Activated CD8-positive, alpha-beta T cell treated with anti-CD3 and anti-CD28 coated beads for 36 hours (primary cell): ENCODE measurements at regions not wholly inside any gene's neighbourhood (a gene's known extent, or its start where the extent isn't known, plus 50 kb on each side); places are given as distances from the start of the nearest gene placed in this dataset.

Experiments used
- ATAC-seq: fragments of 200-7000 bp; cut with Tn5 transposase; one replicate; pipeline ENCODE4 v1.10.0; 2021; ENCODE audit warnings: mild to moderate bottlenecking, moderate library complexity
- CTCF ChIA-PET: fragments of 350-600 bp; sonication (Branson Sonifier 250); formaldehyde crosslinking; loops from one replicate; lab custom pipeline; 2021; ENCODE audit warnings: antibody characterized with exemption; lab: Charles Lee
- POLR2A ChIA-PET: fragments of 350-600 bp; sonication (Branson Sonifier 250); formaldehyde crosslinking; loops from one replicate; lab custom pipeline; 2021; ENCODE audit warnings: antibody characterized with exemption; lab: Charles Lee
- DNase-seq: peaks from one replicate; pipeline ENCODE4 v3.0.0-alpha.2; 2020
- H3K27ac Mint-ChIP-seq: one replicate; pipeline ENCODE4 v1.8.0; 2021; ENCODE audit warnings: mild to moderate bottlenecking, mixed read lengths
- H3K27me3 Mint-ChIP-seq: one replicate; pipeline ENCODE4 v1.8.0; 2021; ENCODE audit warnings: mixed read lengths
- H3K36me3 Mint-ChIP-seq: one replicate; pipeline ENCODE4 v1.8.0; 2021; ENCODE audit warnings: low read depth, mixed read lengths
- H3K4me1 Mint-ChIP-seq: one replicate; pipeline ENCODE4 v1.8.0; 2021; ENCODE audit warnings: low read depth, mixed read lengths
- H3K4me3 Mint-ChIP-seq: one replicate; pipeline ENCODE4 v1.8.0; 2021; ENCODE audit warnings: mild to moderate bottlenecking, moderate library complexity, mixed read lengths
- H3K9me3 Mint-ChIP-seq: one replicate; pipeline ENCODE4 v1.8.0; 2021; ENCODE audit warnings: mixed read lengths
- CTCF ChIP-seq: fragments of 200-600 bp; IDR thresholded peaks from one replicate; pipeline ENCODE4 v1.8.0; 2022; ENCODE audit warnings: antibody characterized with exemption, mild to moderate bottlenecking
- intact Hi-C: fragments of 100-400 bp; cut with micrococcal nuclease; formaldehyde crosslinking; loops from one replicate; pipeline ENCODE4 v1.10.0; 2022

GRCh38 chr2:162919111-162919510 is 80.5 kb upstream of the KCNH7 start:
- Mint-ChIP-seq H3K4me3 (no peak overlapping the region), H3K4me1 (no peaks in the 10 kb centered on the region), H3K9me3 (no peaks in the 10 kb centered on the region), H3K36me3 (no peaks in the 10 kb centered on the region), H3K27ac (no peak overlapping the region), H3K27me3 (no peaks in the 10 kb centered on the region)
- no peak for TF ChIP-seq CTCF
- intact Hi-C loops, result no loop called here
- POLR2A ChIA-PET, result no interaction called here
- DNase-seq, result no peak
- CTCF ChIA-PET, result no interaction called here
- no peak for ATAC-seq

- Mint-ChIP-seq H3K4me1 (no peaks in the 10 kb centered on the region), H3K27ac (no peak overlapping the region), H3K27me3 (no peaks in the 10 kb centered on the region), H3K9me3 (no peaks in the 10 kb centered on the region), H3K4me3 (no peak overlapping the region), H3K36me3 (no peaks in the 10 kb centered on the region)
- DNase-seq, result no peak
- TF ChIP-seq CTCF, result no peak
- ChIA-PET POLR2A (no interaction called here), CTCF (no interaction called here)
- intact Hi-C loops, result no loop called here
- no peak for ATAC-seq
These were observed 79.1 kb upstream of the KCNH7 start for GRCh38 chr2:162917626-162918025.

GRCh38 chr2:162916286-162916801 is 77.8 kb upstream of the KCNH7 start:
- ChIA-PET POLR2A (no interaction called here), CTCF (no interaction called here)
- TF ChIP-seq CTCF, result no peak
- Mint-ChIP-seq H3K4me1 (no peaks in the 10 kb centered on the region), H3K36me3 (no peaks in the 10 kb centered on the region), H3K9me3 (no peaks in the 10 kb centered on the region), H3K27me3 (no peaks in the 10 kb centered on the region), H3K4me3 (no peak overlapping the region), H3K27ac (no peak overlapping the region)
- ATAC-seq, result no peak
- DNase-seq, result no peak
- intact Hi-C loops, result no loop called here

- no peak for ATAC-seq
- no peaks in the 10 kb centered on the region for H3K27me3 Mint-ChIP-seq
- TF ChIP-seq CTCF, result no peak
- DNase-seq, result no peak
- CTCF ChIA-PET, result no interaction called here
- no peaks in the 10 kb centered on the region for H3K9me3 Mint-ChIP-seq
- intact Hi-C loops, result no loop called here
- POLR2A ChIA-PET, result no interaction called here
- H3K4me1 Mint-ChIP-seq, result no peaks in the 10 kb centered on the region
- H3K36me3 Mint-ChIP-seq, result no peaks in the 10 kb centered on the region
- no peak overlapping the region for H3K4me3 Mint-ChIP-seq
- no peak overlapping the region for H3K27ac Mint-ChIP-seq
These were observed 77.3 kb upstream of the KCNH7 start for GRCh38 chr2:162915858-162916257.

GRCh38 chr2:162914161-162914560 is 75.6 kb upstream of the KCNH7 start:
- ATAC-seq, result no peak
- intact Hi-C loops, result no loop called here
- TF ChIP-seq CTCF, result no peak

More at GRCh38 chr2:162914161-162914560, 75.6 kb upstream of the KCNH7 start:
- POLR2A ChIA-PET, result no interaction called here
- H3K9me3 Mint-ChIP-seq, result peaks cover 1% of the 10 kb centered on the region
- no peaks in the 10 kb centered on the region for H3K4me1 Mint-ChIP-seq
- H3K27me3 Mint-ChIP-seq, result no peaks in the 10 kb centered on the region
- H3K36me3 Mint-ChIP-seq, result no peaks in the 10 kb centered on the region
- no peak overlapping the region for H3K4me3 Mint-ChIP-seq
- DNase-seq, result no peak
- CTCF ChIA-PET, result interaction anchor here (0.6 kb wide), 1 partner anchor 19 kb away, joined by 3 read pairs; no protein-coding TSS in a partner anchor
- no peak overlapping the region for H3K27ac Mint-ChIP-seq
